Chondrocyte (in vitro differentiated cells): ENCODE measurements at regions not wholly inside any gene's neighbourhood (a gene's known extent, or its start where the extent isn't known, plus 50 kb on each side); places are given as distances from the start of the nearest gene placed in this dataset.

Experiments
- DNase-seq: peaks from one replicate; pipeline ENCODE4 v3.0.0; 2021; ENCODE audit warnings: mixed read lengths, low spot score
- H3K27ac Mint-ChIP-seq: one replicate; pipeline ENCODE4 v1.8.0; 2021; ENCODE audit warnings: mild to moderate bottlenecking, moderate library complexity, mixed read lengths; ENCODE audit not compliant: unreplicated experiment
- H3K27me3 Mint-ChIP-seq: 2 replicates; pipeline ENCODE4 v1.8.0; 2021; ENCODE audit warnings: low read depth, mixed read lengths
- H3K36me3 Mint-ChIP-seq: 2 replicates; pipeline ENCODE4 v1.8.0; 2021; ENCODE audit warnings: low read depth, mixed read lengths
- H3K4me1 Mint-ChIP-seq: 2 replicates; pipeline ENCODE4 v1.8.0; 2021; ENCODE audit warnings: low read depth, mild to moderate bottlenecking, mixed read lengths
- H3K4me3 Mint-ChIP-seq: one replicate; pipeline ENCODE4 v1.8.0; 2021; ENCODE audit warnings: mild to moderate bottlenecking, moderate library complexity, mixed read lengths; ENCODE audit not compliant: unreplicated experiment
- H3K9me3 Mint-ChIP-seq: 2 replicates; pipeline ENCODE4 v1.8.0; 2021; ENCODE audit warnings: low read depth, mixed read lengths
- TF ChIP-seq, protein P1 (sequence below): fragments of 200-600 bp; sonication (generic); IDR thresholded peaks from 2 replicates; pipeline ENCODE4 v1.5.0; 2021; ENCODE audit warnings: antibody characterized with exemption, mild to moderate bottlenecking, moderate library complexity

DNA sequence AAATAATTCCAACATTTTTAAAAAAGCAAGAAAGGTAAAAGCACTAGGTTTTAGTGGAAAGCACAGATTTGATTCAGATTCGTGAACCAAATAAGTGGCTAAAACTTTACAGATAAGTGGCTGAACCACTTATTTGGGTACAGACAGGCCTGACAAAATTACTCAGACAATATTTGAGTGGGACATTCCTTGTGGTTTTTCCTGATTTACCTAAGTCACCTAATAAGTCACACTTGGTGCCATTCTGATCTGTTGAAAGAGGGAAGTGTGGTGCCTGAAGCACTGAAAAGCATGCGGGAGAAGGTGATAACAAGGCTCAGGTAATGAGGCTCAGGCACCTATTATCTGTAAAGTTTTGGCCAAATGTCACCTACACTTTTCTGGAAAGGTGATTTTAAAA, 81.6 kb upstream of the CD55 start:
- Mint-ChIP-seq H3K4me3 (no peak overlapping the region), H3K27ac (no peak overlapping the region), H3K27me3 (peaks cover 2% of the 10 kb centered on the region), H3K9me3 (peaks cover 5% of the 10 kb centered on the region), H3K4me1 (peaks cover 11% of the 10 kb centered on the region), H3K36me3 (no peaks in the 10 kb centered on the region)
- TF ChIP-seq, protein P1, sequence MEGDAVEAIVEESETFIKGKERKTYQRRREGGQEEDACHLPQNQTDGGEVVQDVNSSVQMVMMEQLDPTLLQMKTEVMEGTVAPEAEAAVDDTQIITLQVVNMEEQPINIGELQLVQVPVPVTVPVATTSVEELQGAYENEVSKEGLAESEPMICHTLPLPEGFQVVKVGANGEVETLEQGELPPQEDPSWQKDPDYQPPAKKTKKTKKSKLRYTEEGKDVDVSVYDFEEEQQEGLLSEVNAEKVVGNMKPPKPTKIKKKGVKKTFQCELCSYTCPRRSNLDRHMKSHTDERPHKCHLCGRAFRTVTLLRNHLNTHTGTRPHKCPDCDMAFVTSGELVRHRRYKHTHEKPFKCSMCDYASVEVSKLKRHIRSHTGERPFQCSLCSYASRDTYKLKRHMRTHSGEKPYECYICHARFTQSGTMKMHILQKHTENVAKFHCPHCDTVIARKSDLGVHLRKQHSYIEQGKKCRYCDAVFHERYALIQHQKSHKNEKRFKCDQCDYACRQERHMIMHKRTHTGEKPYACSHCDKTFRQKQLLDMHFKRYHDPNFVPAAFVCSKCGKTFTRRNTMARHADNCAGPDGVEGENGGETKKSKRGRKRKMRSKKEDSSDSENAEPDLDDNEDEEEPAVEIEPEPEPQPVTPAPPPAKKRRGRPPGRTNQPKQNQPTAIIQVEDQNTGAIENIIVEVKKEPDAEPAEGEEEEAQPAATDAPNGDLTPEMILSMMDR = no peak
- DNase-seq = no peak

DNA sequence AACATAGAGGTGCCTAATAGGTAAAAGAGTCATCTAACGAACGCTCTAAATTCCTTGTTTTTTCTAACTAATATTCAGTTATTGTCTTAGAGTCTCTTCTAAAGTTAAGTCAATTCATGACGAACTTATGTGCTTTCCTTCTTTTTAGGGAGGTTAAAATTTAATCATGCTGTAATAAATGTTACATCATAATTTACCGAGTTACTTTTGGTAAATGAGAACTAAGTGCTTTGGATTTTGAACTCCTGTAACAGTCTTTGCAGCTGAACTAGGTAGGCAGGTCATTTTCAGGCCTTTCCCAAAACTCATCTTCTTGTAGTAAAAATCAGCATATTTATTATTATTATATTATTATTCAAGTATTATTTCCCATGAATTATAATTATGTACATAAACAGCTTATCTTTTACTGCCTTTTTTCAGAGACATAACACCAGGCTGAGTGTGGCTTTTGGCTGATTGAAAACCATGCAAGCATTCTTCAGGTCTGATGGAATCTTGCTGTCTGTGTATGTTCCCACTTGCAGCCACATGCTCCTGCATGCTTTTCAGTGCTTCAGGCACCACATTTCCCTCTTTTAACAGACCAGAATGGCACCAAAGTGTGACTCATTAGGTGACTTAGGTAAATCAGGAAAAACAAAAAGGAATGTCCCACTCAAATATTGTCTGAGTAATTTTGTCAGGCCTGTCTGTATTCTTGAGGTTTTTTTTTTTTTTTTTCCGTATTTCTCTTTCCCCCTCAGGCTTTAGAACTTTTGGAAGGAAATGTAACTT, 81.0 kb upstream of the CD55 start:
- Mint-ChIP-seq H3K27ac (no peak overlapping the region), H3K4me3 (no peak overlapping the region), H3K9me3 (peaks cover 5% of the 10 kb centered on the region), H3K4me1 (peaks cover 11% of the 10 kb centered on the region), H3K27me3 (peaks cover 2% of the 10 kb centered on the region), H3K36me3 (no peaks in the 10 kb centered on the region)
- TF ChIP-seq, protein P1 = no peak
- DNase-seq = no peak

DNA sequence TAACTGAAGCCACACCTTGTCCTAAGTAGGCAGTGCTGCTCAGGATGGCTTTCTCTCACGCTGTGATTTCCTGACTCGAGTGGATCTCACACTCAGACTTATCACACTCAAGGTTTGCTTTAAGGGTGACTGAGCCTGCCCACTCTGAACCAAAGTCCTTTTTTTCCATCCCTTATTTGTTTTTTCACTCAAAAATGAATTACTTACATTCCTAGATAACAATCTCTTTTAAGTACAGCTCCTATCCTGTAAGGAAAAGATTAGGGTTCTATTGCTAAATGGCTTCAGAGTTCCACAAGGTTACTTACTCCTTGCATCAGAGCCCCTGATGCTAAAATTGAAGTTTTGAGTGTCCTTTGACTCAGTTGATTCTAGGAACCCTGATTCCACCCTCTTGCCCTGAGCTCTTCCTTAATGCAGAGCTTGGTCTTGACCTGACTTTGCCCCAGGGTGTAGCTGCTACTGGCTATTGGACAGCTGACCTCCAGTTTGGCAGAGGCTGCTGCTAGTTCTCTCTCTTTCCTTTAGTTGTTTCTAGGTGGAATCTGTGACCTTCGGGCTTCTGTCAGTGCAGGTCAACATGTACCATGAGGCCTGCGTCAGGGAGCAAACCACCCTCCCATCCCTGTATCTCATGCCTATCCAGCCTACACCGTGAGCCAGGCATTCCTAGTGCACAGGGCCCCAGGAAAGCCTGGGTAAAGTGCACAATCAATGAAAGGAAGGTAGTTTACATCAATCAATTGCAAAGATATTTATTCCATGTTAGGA, 80.1 kb upstream of the CD55 start:
- H3K27ac Mint-ChIP-seq = no peak overlapping the region
- H3K9me3 Mint-ChIP-seq = peaks cover 5% of the 10 kb centered on the region
- peaks cover 4% of the 10 kb centered on the region for H3K27me3 Mint-ChIP-seq
- no peak for DNase-seq
- no peaks in the 10 kb centered on the region for H3K36me3 Mint-ChIP-seq
- peaks cover 11% of the 10 kb centered on the region for H3K4me1 Mint-ChIP-seq
- TF ChIP-seq, protein P1 = no peak
- H3K4me3 Mint-ChIP-seq = no peak overlapping the region

DNA sequence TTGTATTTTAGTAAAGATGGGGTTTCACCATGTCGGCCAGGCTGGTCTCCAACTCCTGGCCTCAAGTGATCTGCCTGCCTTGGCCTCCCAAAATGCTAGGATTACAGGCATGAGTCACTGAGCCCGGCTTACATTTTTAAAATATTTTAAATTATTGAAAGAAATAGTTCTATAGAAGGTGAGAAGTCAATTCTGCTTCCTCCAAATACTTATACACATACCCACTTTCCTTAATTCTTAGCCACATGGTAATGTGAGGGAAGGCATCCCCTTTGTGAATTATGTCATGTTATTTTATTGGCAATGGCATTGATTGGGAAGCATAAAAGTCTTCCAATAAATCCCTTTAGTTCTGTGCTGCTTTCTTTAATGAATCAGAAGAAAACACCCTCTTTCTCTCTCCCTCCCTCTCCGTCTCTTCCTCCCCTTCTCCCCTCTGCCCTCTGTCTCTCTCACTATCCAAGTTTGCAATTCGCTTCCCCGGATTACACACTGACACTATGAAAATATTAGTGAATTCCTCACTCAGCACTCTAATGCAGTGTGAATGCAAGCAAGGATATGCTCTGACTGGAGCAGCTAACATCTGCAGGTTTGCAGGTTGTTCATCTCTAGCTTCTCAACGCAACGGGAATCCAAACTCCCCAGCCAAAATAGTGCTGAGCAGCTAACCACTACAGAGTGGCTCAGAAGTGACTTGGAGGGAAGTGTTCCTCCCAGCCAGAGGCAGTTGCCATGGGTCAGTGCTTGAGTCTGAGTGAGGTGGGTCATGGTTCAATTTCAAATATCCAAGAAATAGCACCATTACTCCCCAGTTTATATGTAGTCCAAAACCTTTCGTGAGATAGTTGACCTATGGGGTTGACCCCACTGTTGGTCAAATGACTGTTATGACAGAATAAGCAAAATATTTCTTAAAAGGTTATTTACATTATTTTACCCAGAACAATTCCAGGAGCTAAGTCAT, 77.8 kb upstream of the CD55 start:
- H3K27ac Mint-ChIP-seq = no peak overlapping the region

More for the DNA sequence above, 77.8 kb upstream of the CD55 start:
- Mint-ChIP-seq H3K9me3 (no peaks in the 10 kb centered on the region), H3K4me1 (peaks cover 11% of the 10 kb centered on the region), H3K36me3 (no peaks in the 10 kb centered on the region), H3K4me3 (no peak overlapping the region), H3K27me3 (peaks cover 4% of the 10 kb centered on the region)
- no peak for DNase-seq
- TF ChIP-seq, protein P1 = no peak
